Endometrial microvascular endothelial cells (primary cell): ENCODE measurements at regions not wholly inside any gene's neighbourhood (a gene's known extent, or its start where the extent isn't known, plus 50 kb on each side); places are given as distances from the start of the nearest gene placed in this dataset.

ENCODE experiments used
- in situ Hi-C: cut with HindIII; loops from 2 replicates; pipeline ENCODE4 v1.10.0; 2017; ENCODE audit warnings: low sequenced_read_pairs, low pct_unique_long_range_greater_than_20kb; ENCODE audit errors: inconsistent ontology term

GRCh38 chr1:181347495-181348390 is 135.6 kb upstream of the CACNA1E start:
- in situ Hi-C loops, result no loop called here

- in situ Hi-C loops, result no loop called here
These were observed 133.8 kb upstream of the CACNA1E start for GRCh38 chr1:181349512-181349911.

- in situ Hi-C loops, result no loop called here
These were observed 133.2 kb upstream of the CACNA1E start for GRCh38 chr1:181350131-181350530.

DNA sequence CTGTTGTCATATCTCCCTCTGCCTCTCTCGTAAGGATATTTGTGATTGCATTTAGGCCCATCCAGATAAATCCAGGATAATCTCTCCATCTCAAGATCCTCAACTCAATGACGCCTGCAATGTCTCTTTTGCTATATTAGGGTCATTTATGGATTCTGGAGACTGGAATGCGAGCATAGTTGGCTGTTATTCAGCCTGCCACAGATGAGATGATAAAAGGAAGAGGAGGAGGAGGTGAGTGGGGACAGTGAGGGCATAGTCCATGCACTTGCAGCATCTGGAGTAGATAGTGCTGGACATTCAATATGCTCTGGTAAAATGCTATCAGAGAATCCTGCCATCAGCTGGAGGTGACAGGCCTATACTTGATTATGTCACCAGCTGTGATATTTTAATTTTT is 131.6 kb upstream of the CACNA1E start:
- in situ Hi-C loops, result no loop called here

- in situ Hi-C loops, result no loop called here
These were observed 130.6 kb upstream of the CACNA1E start for GRCh38 chr1:181352695-181353094.

- in situ Hi-C loops, result no loop called here
These were observed 129.8 kb upstream of the CACNA1E start for GRCh38 chr1:181353526-181353925.

DNA sequence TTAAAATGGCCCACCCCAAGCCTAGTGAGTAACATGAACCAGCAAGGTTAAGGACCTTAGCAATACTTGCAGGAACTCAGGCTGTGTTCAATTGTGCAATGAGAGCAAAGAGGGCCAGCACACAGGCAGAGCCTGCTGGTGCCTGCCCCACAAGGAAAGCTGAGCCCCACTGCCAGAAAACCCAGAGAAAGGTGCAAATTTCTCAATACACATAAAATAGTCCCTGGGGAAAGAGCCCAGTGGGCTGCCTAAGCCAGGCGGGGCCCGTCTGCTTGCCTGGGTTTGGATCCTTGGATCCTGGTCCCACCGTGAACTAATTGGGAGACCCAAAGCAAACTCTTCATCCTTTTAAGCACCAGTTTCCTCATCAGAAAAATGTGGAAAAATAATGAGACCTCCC is 128.5 kb upstream of the CACNA1E start:
- in situ Hi-C loops, result no loop called here

DNA sequence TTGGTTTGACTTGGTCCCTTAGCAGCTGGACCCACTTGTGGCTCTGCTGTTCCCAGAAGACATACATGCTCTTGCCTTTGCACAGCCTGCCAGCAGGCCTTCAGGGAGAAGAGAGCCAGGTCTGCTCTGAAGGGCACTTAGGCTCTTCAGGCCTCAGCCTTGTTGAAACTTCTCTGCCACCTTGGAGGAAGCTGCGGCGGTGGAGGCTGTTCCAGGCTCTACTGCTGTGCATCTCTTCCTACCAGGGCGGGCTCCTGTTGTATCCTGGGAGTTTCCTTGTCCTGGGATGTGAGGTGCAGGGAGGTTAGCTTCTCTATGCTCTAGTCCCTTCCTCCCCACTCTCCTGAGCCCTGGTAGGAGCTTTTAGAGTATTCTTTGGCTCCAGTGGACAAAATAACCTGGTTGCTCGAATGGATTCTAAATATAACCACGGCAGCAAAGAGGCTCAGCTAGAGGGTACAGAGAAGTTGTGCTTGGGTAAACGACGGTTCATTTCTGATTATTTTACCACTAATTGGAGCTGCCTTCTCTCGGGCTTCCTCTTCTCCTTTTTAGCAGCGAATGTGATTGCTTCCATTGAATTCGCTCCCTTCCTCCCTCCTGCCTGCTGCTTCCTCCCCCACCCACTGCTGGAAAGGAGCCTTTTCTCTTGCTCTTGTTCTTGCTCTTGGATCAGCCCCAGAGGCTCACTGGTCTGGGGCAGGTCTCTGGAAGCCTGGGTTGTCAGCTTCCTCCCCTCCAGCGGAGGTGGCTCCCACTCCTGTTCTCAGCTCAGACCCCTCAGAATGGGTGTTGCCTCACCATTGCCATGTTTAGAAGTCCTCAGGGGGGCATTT is 126.6 kb upstream of the CACNA1E start:
- in situ Hi-C loops, result no loop called here

DNA sequence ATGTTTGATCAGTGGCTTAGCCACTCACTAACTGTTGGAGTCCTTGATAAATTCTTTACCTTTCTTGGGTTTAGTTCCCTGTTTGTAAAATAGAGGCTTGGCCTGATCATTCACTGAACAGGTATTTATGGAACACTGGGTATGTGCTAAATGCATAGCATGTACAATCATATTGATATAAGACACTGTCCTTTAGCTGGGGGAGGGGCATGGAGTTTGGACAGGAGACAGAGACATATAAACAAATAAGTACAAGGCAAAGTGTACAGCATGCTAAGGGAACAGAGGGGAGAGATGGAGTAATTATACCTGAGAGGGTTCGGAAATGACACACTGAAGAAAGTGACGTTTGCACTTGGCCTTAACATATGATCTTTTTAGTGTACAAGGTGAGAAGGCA is 124.3 kb upstream of the CACNA1E start:
- in situ Hi-C loops, result no loop called here

DNA sequence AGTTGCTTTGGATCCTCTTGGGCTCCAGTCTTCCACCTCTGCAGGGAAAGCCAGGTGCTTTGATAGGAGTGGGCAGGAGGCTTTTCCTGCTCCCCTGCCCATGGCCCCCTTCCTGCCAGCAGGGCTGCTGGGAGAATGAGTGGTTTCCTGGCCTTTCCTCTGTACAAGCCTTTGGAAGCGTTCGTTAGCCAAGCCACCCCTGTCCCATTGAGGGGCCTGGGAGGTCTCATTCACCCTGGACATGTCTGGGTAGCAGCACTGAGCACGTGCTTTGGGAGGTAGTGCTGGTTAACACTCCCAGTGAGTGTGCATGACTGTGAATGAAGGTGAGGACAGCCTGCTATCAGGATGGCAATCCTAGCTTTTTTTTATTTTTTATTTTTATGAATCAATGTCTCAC is 118.5 kb upstream of the CACNA1E start:
- in situ Hi-C loops, result no loop called here

- in situ Hi-C loops, result no loop called here
These were observed 116.4 kb upstream of the CACNA1E start for GRCh38 chr1:181366910-181367309.

DNA sequence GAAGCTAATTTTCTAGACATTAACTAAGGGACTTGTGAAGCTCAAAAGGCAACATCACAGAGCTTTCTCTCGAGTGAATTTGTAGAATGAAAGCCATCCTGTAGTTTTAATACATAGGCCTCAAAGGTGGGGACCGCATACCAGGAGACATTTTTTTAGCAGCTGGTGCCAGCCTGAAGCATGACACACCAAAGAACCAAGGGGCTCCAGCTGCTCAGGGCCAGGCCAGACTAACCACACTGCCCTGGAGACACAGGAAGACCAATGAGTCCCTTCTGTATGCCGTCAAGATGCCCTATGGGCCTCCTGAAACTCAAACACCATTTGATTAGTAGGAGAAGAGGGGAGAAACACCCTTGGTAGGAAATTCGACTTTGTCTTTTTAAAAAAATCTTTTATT is 113.9 kb upstream of the CACNA1E start:
- in situ Hi-C loops, result no loop called here

DNA sequence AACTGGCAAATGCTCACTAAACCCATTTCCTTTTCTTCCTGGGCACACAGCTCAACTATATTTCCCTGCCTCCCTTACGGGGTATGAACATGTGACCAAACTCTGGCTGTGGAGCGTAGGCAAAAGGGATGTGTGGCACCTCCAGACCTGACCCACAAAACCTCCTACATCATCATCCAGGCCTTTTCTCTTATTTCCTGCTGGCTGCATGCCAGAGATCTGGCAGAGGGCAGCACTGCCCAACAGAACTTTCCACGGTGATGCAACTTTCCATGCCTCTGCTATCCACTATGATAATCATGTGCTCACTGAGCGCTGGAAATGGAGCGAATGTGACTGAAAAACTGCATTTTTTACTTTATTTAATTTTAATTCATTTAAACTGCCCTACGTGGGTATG is 99.6 kb upstream of the CACNA1E start:
- in situ Hi-C loops, result no loop called here

- in situ Hi-C loops, result no loop called here
These were observed 97.0 kb upstream of the CACNA1E start for GRCh38 chr1:181386340-181386739.

DNA sequence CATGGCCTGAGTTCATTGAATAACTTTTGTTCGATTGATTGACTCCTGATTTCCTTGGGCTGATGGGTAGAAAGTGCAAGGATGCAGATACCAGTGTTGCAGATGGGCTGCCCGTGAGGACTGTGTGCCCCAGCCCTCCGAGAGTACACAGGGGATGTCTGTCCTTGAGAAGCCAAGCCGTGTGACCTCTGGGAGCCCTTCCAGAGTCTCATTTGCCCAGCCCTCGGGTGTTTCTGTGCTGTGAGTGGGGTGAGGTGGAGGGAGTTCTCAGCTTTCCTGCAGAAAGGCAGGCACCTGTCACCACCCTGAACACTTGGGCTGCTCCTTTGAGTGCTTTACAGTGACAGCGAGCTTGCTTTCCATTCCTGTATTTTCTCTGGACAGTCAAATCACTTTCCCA is 96.4 kb upstream of the CACNA1E start:
- in situ Hi-C loops, result no loop called here

DNA sequence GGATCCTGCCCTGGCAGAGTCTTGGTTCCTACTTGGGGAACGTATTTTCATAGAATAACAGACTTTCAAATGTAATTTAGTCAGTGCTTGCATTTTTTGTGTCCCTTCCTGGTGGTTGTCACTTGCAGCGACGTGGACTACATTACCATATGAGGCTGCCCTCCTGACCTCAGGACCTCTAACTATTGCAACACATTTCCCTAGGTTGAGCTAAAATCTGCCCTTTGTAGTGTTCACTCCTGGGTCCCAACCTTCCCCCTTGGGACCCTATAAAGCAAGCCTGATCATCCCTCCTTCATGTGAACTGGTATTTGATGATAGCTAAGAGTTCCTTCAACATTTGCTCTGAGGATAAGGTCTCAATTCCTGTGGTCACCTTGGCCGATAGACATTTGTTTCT is 95.6 kb upstream of the CACNA1E start:
- in situ Hi-C loops, result no loop called here

DNA sequence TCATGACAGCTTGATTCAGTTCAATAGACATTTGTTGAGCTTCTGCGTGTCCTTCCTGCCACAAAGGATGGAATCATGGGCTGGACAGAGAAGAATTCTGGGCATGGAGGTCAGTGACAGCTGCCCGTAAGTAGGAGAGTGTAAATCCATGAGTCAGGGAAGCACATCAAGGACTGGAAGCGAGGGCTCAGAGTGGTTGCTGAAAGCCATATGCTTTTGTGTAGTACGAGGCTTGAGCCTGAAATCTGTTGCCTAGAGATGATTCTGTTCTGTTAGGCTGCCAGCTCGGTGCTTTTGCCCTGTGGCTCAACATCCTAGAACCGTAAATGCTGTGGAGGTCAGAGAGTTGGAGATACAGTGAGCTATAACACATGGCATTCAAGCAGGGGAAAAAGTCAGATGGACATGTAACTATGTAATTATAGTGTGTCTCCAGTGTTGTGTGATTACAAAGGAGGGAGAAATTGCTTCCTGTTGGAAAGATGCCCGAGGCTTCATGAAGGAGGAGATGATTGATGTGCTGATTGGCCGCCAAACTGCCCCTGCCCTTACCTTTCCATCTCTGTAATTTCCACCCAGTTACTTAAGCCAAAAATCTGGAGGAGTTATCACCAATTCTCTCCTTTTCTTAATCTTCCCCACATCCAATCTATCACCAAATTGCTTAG is 92.8 kb upstream of the CACNA1E start:
- in situ Hi-C loops, result no loop called here

- in situ Hi-C loops, result no loop called here
These were observed 91.9 kb upstream of the CACNA1E start for GRCh38 chr1:181391301-181391900.

DNA sequence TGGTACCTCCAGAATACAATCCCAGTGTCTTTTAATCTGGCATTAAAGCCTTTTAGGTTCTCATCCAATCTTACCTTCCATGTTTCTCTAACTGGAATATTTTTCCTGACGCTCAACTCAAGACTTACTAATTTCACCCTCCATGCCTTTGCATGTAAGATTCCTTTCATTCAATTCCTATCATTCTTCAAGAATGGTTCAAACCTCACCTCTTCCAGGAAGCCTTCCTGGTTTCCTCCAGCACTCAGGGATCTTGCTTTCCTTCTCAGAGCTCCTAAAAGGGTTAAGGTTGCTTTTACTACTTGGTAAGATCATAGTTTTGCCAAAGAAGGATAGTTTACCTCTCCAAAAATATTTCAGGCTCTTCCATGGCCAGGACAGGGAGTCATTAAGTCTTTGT is 91.2 kb upstream of the CACNA1E start:
- in situ Hi-C loops, result no loop called here
